Renal pelvis (tissue), 1 donor: ENCODE measurements at regions not wholly inside any gene's neighbourhood (a gene's known extent, or its start where the extent isn't known, plus 50 kb on each side); places are given as distances from the start of the nearest gene placed in this dataset.
"Not testable (repeated sequence)": the region's sequence is repeated elsewhere in the genome, so short reads cannot be mapped to it uniquely, and the experiment has no call there.

ENCODE experiments used
- DNase-seq: peaks from one replicate; pipeline ENCODE4 v3.0.0-alpha.2; 2013

- DNase-seq, result no peak
These were observed 501.4 kb upstream of the RGS6 start for GRCh38 chr14:71430678-71431376.

GRCh38 chr14:71432334-71433110 lies 499.7 kb upstream of the RGS6 start:
- DNase-seq, result no peak

GRCh38 chr14:71433303-71433702 lies 498.9 kb upstream of the RGS6 start:
- DNase-seq, result no peak

- DNase-seq, result not testable (repeated sequence)
These were observed 496.6 kb upstream of the RGS6 start for GRCh38 chr14:71435641-71436040.

GRCh38 chr14:71437870-71438269 lies 494.4 kb upstream of the RGS6 start:
- no peak for DNase-seq

- no peak for DNase-seq
These were observed 493.5 kb upstream of the RGS6 start for GRCh38 chr14:71438684-71439083.

GRCh38 chr14:71441126-71441525 lies 491.1 kb upstream of the RGS6 start:
- no peak for DNase-seq

GRCh38 chr14:71444030-71444822 lies 488.0 kb upstream of the RGS6 start:
- DNase-seq, result no peak

- no peak for DNase-seq
These were observed 483.6 kb upstream of the RGS6 start for GRCh38 chr14:71448431-71449315.

GRCh38 chr14:71449316-71450055 lies 482.7 kb upstream of the RGS6 start:
- DNase-seq, result no peak

- DNase-seq, result no peak
These were observed 480.7 kb upstream of the RGS6 start for GRCh38 chr14:71451501-71451900.

GRCh38 chr14:71452539-71452938 lies 479.7 kb upstream of the RGS6 start:
- no peak for DNase-seq

GRCh38 chr14:71452987-71453386 lies 479.2 kb upstream of the RGS6 start:
- DNase-seq, result no peak

- no peak for DNase-seq
These were observed 478.2 kb upstream of the RGS6 start for GRCh38 chr14:71454010-71454409.

GRCh38 chr14:71454513-71455332 lies 477.5 kb upstream of the RGS6 start:
- no peak for DNase-seq

GRCh38 chr14:71460091-71460490 lies 472.1 kb upstream of the RGS6 start:
- no peak for DNase-seq

- not testable (repeated sequence) for DNase-seq
These were observed 470.6 kb upstream of the RGS6 start for GRCh38 chr14:71461617-71462016.

GRCh38 chr14:71463807-71464206 lies 468.4 kb upstream of the RGS6 start:
- DNase-seq, result no peak

- no peak for DNase-seq
These were observed 467.4 kb upstream of the RGS6 start for GRCh38 chr14:71464840-71465239.

- no peak for DNase-seq
These were observed 466.9 kb upstream of the RGS6 start for GRCh38 chr14:71465316-71465715.
